Hepatic stellate cell (primary cell): ENCODE measurements at regions not wholly inside any gene's neighbourhood (a gene's known extent, or its start where the extent isn't known, plus 50 kb on each side); places are given as distances from the start of the nearest gene placed in this dataset.

Source experiments
- DNase-seq: peaks from one replicate; pipeline ENCODE4 v3.0.0; 2011; ENCODE audit warnings: low spot score

DNA sequence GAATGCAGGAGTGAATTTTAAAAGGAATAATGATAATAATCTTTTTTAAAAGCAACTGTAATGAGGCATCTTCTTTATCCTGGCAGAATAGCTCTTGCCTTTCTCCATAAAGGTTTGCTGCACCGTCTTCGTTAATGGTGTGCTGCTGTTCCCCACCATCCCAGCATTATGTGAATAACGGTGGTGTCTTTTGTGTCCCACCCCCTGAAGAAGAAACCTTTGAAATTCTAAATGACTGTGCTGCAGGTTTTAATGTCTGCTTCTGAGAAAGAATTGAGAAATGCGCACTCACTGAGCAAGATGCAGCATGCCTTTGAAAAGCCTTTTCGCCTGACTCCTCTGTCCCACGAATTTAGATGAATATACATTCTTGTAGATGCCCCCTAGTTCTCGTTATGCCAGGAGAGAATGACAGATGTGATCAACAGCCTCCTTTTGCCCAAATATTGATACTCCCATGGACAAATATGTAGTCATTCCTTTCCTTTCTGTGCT, 246.1 kb upstream of the ZNF462 start:
- DNase-seq, result no peak

DNA sequence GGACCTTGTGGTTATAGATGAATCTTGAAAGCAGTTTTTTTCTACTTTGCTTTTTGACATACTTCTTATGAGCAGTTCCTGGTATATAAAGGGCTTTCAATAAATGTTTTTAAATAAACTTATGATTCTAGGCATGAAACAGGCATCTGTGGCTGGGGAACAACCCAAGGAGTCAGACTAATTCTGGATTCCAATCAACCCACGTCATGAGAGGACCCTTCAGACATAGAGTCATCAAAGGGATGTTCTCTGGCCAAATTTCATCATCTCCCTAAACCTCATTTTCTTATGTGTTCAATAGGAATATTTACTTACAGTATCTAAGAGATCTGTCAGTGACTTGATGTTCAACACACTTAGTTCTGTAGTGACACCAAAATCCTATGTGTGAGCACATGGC, 243.8 kb upstream of the ZNF462 start:
- no peak for DNase-seq

DNA sequence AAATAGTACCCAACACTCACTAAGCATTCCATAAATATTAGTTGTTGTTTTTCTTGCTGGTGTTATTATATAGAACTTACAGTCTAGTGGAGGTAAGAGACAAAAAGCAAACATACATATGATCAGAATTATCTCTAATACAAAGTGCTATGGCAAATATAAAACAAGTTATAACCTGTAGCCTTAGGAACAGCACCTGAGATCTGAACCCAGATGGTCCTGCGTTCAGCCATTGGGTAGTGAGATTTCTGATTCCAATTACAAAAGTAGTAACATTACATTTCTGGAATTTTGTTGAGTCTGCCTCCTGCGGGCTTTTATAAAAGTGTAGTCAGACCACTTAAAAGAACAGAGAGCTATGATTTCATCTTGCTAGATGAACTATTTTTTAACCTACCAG, 242.9 kb upstream of the ZNF462 start:
- DNase-seq, result no peak

DNA sequence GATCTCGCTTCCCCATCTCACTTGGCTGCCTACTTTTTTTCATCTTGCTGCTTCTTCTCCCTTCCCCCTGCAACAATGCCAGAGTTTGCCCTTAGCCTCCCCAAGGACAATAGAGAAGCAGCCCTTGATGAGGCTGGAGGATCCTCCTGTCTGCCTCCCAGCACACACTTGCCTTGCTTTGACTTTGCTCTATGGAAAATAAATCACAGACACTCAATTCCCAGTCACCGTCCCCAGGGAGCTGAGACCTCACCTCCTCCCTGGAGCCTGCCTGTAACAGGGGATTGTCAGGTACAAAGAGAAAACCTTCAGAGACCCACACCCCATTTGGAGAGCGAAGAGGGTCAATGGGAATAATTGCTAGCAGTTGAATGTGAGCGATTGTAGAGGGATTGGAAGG, 242.1 kb upstream of the ZNF462 start:
- DNase-seq, result no peak

DNA sequence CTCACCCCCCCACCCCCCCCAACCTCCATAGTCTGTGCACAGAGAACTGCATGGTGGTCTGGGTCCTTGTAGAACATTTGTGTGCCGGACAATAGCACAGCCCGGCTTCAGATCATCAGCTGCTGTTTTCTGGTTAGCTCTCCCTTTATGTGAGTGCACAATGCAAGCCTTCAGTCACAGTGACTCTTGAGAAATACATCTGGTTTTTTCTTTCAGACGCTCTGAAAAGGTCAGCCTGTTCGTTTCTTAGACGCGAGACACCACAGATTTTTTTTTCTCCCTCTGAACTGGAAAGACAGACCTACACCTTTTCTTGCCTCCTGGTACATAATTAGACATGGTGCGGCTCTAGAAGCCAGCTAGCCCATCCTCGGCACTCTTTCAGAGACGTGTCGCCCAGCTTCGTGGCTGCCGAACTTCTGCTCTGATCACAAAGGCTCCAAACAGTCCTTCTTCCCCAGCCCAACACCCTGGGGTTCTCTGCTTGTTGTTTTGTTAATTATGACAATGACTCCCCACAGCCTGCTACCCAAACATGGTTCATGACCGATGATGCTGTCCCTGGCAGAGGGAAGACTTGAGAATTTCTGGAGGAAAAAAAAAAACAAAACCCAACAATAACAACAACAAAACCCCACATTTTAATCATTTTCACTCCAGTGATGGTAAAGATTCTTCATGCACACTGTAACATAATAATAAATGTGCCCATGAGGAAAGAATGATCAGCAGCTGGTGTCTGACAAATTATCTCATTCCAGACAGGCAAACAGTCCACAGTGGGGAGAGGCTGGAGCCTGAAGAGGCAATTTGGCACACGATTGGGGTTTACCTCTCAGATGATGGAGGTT, 241.4 kb upstream of the ZNF462 start:
- no peak for DNase-seq

DNA sequence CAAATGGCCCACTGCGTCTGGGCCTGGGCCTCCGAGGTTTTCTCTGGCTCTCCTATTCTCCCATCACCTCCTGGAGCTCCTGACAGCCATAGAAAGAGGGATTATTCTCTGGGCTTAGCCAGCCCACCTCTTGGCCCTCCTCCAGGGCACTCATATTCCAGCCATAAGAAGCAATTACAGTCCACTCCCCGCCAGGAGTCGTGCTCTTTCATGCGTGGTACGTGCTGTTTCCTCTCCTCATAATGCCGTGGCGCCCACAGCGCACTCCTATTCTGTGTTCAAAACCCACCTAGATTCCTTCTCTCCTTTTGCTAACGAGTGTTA, 240.8 kb upstream of the ZNF462 start:
- no peak for DNase-seq

DNA sequence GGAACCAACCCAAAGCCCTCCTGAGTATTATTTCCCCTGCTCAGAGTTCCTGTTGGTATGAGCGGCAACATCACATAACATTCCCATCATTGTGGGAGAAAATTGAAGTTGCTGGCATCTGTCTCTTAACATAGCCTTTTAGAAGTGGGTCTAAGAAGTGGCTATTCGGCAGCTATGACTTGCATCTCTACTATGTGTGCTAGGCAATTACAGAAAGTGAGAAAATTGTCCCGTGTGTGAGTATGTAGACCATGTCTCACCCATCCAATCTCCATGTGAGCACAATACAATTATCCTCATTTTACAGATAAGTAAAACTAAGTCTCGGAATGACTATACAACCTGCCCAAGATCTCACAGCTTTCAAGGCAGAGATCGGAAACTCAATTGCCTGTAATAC, 239.4 kb upstream of the ZNF462 start:
- no peak for DNase-seq

DNA sequence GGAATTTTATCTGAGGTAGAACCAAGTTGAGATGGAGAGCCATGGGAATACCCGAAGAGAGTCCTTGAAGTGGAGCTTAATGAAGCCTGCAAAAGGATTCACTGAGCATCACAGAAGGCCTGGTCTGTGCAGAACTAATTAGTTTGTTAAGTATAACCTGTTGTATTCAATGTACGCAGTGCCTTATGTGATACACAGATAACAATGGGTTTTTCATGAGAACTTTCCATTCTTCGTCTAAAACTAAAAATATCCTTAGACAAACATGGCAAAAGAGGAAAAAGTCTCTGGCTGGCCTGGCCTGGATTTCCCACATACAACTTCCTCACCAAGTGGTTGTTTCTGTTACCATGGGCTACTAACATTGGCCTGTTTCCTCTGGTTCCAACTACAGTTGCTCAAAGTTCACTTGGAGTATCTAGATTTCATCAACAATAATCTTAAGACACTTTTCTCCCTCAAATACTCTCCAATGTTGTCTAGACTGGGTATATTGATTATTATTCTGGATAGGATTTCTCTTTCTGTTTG, 237.6 kb upstream of the ZNF462 start:
- DNase-seq, result no peak

DNA sequence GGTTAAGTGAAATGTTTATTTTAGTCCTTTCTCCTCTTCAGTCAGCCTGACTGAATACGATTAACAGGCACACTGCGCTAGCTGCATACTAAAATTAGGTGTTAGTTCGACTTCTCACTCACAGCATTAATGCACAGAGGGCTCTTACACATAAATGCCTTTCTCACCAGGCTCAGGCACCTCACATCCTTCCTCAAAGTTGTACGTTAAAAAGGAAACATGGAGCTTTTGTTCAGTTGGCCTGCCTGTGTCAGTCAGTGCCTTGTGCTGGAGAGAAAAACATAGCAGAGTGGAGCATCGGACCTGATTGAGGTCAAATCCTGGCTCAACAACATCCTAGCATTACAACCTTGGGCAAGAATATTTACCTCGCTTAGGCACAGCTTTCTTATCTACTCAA, 236.0 kb upstream of the ZNF462 start:
- no peak for DNase-seq

DNA sequence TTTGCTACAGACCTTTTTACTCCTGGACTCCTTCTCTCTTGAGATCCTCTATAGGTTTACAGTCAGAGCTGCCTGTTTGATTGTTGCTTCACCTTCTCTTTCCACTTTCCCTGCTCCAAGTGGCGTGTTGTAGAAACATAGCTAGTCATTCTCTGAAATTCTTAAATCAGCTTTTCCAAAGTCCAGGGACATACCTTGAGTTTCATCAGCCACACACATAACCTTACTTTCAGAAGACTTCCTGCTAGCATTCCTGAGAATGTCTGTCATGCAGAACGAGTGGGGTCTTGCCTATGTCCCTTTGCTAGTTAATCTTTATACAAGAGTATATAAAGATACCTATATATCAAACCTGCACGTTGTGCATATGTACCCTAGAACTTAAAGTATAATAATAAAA, 230.3 kb upstream of the ZNF462 start:
- DNase-seq, result no peak

DNA sequence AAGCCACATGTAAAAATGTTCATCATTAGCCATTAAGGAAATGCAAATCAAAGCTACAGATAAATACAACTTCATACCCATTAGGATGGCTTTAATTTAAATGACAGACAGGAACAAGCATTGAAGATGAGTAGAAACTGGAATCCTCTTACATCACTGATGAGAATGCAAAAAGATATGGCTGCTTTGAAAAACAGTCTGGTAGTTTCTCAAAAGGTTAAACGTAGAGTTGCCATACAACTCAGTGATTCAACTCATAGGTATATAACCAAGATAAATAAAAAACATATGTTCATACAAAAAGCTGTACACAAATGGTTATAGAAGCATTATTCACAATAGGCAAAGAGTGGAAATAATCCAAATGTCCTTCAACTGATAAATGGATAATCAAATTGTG, 228.8 kb upstream of the ZNF462 start:
- no peak for DNase-seq

DNA sequence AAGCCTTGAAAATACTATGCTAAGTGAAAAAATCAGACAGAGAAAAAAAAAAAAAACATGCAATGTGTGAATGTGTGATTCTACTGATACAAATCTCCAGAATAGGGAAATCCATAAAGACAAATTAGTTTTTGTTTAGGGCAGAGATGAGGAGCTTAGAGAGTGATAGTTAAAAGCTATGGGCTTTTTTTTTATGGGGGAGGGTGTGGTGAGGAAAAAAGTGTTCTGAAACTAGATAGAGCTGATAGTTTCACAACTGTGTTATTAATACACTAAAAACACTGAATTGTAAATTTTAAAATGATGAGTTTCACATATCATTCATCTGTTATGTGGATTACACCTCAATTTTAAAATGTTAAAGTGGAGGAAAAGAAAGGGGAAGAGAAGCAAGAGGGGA, 228.3 kb upstream of the ZNF462 start:
- DNase-seq, result no peak

DNA sequence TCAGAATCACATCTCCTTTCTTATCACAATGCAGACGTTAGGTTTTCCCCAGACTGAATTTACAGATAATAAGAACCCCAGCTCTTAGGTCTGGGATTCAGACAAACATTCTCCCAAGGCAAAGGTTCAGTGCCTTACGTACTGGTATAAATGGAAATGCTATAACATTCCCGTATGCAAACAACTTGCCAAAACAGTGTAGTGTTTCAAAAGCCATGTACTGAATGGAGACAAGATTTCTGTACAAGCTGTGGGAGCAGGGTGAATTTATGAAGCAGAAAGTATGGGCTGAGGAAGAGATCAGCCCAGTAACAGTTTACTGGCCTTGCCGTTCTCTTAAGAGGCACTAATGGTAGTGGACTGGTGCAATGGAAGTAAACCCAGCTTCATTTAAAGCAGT, 225.5 kb upstream of the ZNF462 start:
- no peak for DNase-seq

DNA sequence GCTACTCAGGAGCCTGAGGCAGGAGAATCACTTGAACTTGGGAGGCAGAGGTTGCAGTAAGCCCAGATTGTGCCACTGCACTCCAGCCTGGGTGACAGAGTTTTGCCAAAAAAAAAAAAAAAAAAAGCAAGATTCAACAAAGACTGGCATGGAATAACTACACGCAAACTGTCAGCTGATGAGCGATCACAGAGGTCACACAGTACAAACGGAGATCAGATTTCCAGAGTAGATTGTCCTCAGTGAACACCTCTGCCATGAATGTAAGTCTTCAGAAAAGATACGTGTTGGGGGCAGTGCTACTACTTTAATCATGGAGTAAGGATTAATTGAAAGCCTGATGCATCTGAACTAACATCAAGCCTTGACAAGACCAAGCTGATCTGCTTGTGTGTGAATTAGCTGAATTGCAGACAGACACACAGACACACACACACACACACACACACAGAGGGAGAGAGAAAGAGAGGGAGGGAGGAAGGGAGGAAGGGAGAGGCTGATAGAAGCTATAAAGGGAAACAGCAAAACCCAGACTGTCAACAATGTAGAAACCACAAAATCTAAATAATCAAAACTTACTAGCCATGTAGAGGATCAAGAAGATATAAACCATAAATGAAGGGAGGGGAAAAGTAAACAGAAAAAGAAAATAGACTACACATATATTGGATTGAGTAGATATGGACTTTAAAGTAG, 222.9 kb upstream of the ZNF462 start:
- DNase-seq, result no peak

DNA sequence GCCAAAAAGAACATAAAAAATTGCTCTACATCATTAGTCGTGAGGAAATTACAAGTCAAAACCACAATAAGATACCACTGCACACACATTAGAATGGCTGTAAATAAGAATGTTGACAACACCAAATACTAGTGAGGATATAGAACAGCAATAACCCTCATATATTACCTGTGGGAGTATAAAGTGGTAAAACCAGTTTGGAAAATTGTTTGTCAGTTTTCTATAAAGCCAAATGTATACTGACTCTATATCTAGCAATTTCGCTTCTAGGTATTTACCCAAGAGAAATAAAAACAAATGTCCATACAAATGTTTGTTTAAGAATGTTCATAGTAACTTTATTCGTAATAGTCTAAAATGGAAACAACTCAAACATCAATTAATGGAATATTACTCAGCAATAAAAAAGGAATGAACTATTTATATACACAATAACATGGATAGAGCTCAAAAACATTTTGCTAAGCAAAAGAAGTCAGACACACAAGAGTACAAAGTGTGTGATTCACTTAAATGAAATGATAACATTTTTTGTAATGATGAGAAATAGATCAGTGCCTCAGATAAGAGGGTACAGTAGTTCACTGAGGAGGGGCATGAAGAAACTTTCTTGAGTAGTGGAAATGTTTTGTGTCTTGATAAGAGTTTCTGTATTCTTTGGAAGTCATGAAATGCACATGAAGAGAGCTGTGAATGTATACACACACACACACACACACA, 219.6 kb upstream of the ZNF462 start:
- DNase-seq, result no peak

DNA sequence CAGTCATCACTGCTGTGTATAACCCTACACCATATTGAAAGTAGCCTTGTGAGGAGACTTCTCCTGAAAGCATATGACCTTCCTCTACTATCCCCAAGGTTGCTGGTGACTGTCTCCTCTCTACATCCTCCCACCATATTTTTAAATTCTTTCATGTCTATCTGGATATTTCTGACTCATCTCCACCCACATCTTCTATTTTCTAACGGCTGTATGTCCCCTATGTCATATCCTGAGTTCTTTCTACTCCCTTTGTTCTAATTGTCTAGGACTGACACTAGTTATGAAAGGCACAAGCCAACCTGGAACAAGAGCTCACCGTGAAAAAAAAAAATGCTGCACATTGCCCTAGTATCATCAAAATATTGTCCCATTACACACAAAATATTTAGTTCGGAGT, 218.3 kb upstream of the ZNF462 start:
- no peak for DNase-seq

DNA sequence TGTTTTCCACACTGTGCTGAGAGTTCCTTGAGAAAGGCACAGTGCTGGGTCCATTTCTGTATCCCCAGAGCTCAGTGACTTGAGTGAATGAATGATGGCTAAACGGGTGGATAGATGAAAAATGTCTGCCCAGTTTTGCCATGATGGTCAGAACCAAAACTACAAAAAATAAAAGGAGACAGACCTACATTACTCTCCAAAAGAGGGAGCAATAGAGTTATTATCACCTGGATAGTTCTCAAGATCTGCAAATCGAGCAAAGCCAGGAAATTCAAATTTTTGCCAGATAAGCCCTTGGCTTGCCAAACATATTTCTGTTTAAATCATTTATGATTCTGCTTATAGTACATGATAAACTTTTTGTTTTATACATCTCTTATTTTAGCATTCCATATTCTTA, 214.2 kb upstream of the ZNF462 start:
- DNase-seq, result peak; percentile 7

DNA sequence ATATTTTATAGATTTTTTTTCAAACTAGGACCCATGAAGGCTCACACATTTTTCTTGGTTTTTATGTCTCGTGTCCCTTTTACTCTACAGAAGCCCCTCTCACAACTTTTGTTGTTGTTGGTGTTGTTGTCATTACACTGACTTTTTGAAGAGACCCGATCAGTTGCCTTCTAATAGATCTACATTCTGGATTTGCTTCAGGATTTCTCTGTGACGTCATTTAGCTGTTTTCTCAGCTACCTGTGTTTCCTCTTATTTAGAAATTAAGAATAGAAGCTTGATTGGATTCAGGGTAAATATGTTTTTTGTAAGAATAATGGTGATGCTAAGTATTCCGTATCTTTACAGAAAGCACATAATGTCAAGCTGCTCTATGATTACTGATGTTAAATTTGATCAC, 213.3 kb upstream of the ZNF462 start:
- no peak for DNase-seq

DNA sequence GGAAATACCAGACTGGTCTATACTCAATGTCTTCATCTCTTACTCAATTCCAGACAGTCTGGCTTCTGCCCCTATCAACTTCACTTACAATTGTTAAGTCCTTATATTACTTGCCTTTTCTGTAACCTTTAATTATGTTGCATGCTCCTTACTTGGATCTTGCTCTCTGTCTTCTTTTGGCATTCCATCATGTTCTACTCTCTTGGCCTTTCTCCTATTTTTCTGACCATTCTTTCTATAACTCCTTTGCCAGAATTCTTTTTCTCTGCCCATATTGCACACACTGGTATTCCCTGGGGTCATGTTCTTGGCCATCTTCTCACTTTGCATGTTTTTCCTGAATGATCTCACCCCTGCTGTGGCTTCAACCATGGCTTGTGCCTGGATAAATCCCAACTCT, 209.8 kb upstream of the ZNF462 start:
- no peak for DNase-seq

DNA sequence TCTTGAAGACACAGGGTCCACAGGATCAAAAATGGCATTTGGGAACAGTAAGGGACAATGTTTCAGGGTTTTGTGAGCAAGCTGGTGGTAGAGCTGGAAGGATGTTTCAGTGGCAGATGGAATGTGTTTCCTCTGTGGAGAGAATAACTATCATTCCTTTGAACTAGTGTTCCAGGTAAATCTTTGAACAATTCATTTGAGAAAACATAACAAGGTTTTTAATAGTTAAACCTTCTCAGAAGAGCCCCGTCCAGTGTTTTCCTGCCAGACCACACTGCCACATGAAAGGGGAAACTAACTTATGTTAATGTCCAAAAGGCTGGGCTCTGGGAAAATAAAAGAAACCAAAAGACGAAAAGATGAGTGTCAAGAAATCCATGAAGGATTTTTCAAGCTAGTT, 207.0 kb upstream of the ZNF462 start:
- DNase-seq, result no peak

DNA sequence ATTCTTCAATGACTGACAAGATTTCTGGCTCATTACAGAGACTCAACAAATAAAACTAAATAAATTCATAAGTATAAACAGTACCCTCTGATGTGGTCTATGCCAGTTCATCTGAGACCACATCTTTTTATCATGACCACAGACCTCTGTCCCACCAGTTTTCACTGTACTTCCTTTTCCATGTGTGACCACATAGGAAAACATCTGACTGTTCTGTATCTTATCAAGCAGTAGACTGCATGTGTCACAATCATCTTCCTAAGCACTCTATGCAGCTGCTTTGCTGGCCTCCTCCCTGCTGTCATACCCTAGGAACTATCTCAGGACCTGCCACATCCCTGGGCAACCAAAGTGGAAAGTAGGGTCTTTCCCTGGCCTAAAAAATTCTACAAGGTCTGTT, 205.0 kb upstream of the ZNF462 start:
- DNase-seq, result no peak

DNA sequence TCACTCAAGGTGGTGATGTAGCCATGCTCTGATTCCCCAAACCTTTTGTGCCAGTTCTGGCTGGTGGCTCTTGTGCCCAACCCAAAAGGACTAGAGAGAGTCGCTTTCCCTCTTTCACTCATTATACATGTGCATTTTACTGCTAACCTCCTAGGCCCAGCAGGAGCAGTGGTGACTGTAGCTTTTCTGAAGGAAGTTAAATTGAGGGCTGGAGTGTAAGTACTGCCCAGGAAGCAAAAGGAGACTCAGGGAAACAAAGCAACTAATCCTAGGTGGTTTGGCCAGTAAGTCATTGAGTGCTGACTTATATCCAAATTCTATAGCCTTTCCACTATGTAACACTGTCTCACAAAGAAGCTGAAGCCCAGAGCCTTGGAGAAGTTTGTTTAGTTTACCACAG, 194.4 kb upstream of the ZNF462 start:
- DNase-seq, result no peak

DNA sequence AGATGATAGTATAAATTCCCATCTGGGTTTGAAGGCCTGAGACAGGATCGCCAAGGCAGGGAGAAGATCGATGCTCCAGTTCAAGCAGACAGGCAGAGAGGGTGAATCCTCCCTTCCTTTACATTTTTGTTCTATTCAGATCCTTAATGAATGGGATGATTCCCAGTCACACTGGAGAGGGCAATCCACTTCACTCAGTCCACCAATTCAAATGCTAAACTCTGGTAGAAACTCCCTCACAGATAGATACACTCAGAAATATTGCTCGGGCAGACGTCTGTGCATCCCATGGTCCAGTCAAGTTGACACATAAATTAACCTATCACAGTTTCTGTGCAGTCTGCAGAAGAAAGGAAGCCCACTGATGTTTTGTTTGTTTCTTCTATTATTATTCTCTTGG, 193.1 kb upstream of the ZNF462 start:
- DNase-seq, result no peak
